ENCODE measurements at regions not wholly inside any gene's neighbourhood (a gene's known extent, or its start where the extent isn't known, plus 50 kb on each side); places are given as distances from the start of the nearest gene placed in this dataset.
A peak's percentile ranks its signal among the peaks of the same experiment; 100 is the strongest.

GRCh38 chr18:59056706-59057492 lies 82.8 kb upstream of the SEC11C start:
- H3K4me3 Mint-ChIP-seq = no peak overlapping the region
- H3K36me3 Mint-ChIP-seq (ENCODE audit: low read depth) = no peaks in the 10 kb centered on the region
- TF ChIP-seq CTCF (conservative IDR thresholded peaks at IDR 0.05) = peak; percentile 92
- H3K27ac Mint-ChIP-seq (ENCODE audit: unreplicated experiment) = no peak overlapping the region
- peak; percentile 88 for DNase-seq (ENCODE audit: low read depth, low spot score)
- no peaks in the 10 kb centered on the region for H3K9me3 Mint-ChIP-seq
- no peaks in the 10 kb centered on the region for H3K27me3 Mint-ChIP-seq (ENCODE audit: low read depth)
- peaks cover 3% of the 10 kb centered on the region for H3K4me1 Mint-ChIP-seq

GRCh38 chr18:59057493-59057795 lies 82.2 kb upstream of the SEC11C start:
- Mint-ChIP-seq H3K4me1 (peaks cover 3% of the 10 kb centered on the region), H3K27me3 (ENCODE audit: low read depth) (no peaks in the 10 kb centered on the region), H3K4me3 (no peak overlapping the region), H3K36me3 (ENCODE audit: low read depth) (no peaks in the 10 kb centered on the region), H3K9me3 (no peaks in the 10 kb centered on the region), H3K27ac (ENCODE audit: unreplicated experiment) (no peak overlapping the region)
- TF ChIP-seq CTCF (conservative IDR thresholded peaks at IDR 0.05) = no peak
- no peak for DNase-seq (ENCODE audit: low read depth, low spot score)

- TF ChIP-seq CTCF (conservative IDR thresholded peaks at IDR 0.05) = no peak
- no peaks in the 10 kb centered on the region for H3K9me3 Mint-ChIP-seq
- DNase-seq (ENCODE audit: low read depth, low spot score) = no peak
- no peaks in the 10 kb centered on the region for H3K36me3 Mint-ChIP-seq (ENCODE audit: low read depth)
- H3K4me3 Mint-ChIP-seq = no peak overlapping the region
- peaks cover 3% of the 10 kb centered on the region for H3K4me1 Mint-ChIP-seq
- H3K27me3 Mint-ChIP-seq (ENCODE audit: low read depth) = no peaks in the 10 kb centered on the region
- no peak overlapping the region for H3K27ac Mint-ChIP-seq (ENCODE audit: unreplicated experiment)
Observed at GRCh38 chr18:59057969-59058368, 81.7 kb upstream of the SEC11C start.

GRCh38 chr18:59059140-59059539 lies 80.5 kb upstream of the SEC11C start:
- H3K4me1 Mint-ChIP-seq = peaks cover 3% of the 10 kb centered on the region
- no peak overlapping the region for H3K27ac Mint-ChIP-seq (ENCODE audit: unreplicated experiment)
- no peak for TF ChIP-seq CTCF (conservative IDR thresholded peaks at IDR 0.05)
- no peaks in the 10 kb centered on the region for H3K36me3 Mint-ChIP-seq (ENCODE audit: low read depth)
- no peaks in the 10 kb centered on the region for H3K27me3 Mint-ChIP-seq (ENCODE audit: low read depth)
- no peaks in the 10 kb centered on the region for H3K9me3 Mint-ChIP-seq
- no peak for DNase-seq (ENCODE audit: low read depth, low spot score)
- no peak overlapping the region for H3K4me3 Mint-ChIP-seq

- TF ChIP-seq CTCF (conservative IDR thresholded peaks at IDR 0.05) = no peak
- H3K9me3 Mint-ChIP-seq = no peaks in the 10 kb centered on the region
- H3K27ac Mint-ChIP-seq (ENCODE audit: unreplicated experiment) = no peak overlapping the region
- no peak overlapping the region for H3K4me3 Mint-ChIP-seq
- no peaks in the 10 kb centered on the region for H3K27me3 Mint-ChIP-seq (ENCODE audit: low read depth)
- peaks cover 3% of the 10 kb centered on the region for H3K4me1 Mint-ChIP-seq
- DNase-seq (ENCODE audit: low read depth, low spot score) = no peak
- H3K36me3 Mint-ChIP-seq (ENCODE audit: low read depth) = no peaks in the 10 kb centered on the region
Observed at GRCh38 chr18:59060551-59060950, 79.1 kb upstream of the SEC11C start.

Data from neural crest cell (in vitro differentiated cells).